COLO829 (cell line): ENCODE measurements at regions not wholly inside any gene's neighbourhood (a gene's known extent, or its start where the extent isn't known, plus 50 kb on each side); places are given as distances from the start of the nearest gene placed in this dataset.
"Not testable (repeated sequence)": the region's sequence is repeated elsewhere in the genome, so short reads cannot be mapped to it uniquely, and the experiment has no call there.

ENCODE experiments used
- DNase-seq: peaks from one replicate; pipeline ENCODE4 v3.0.0; 2012; ENCODE audit warnings: low spot score

DNA sequence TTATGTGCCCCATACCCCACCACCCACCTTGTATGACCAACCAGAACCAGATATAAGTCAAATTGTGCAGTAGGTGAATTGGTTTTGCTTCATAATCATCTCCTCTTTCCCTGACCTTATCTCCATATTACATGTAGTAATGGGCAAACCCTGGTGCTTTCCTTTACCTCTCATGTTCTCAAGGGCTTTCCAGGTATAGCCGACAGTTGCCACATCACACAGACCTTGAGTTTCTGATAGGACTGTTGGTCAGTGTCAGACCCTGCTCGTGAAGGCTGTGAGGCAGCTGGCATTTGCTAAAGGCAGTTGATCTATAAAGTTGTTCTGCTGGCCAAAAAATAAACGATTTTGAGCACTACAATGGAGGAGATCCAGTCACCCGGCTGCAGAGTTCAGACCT, 145.9 kb downstream of the ALX1 start:
- no peak for DNase-seq

DNA sequence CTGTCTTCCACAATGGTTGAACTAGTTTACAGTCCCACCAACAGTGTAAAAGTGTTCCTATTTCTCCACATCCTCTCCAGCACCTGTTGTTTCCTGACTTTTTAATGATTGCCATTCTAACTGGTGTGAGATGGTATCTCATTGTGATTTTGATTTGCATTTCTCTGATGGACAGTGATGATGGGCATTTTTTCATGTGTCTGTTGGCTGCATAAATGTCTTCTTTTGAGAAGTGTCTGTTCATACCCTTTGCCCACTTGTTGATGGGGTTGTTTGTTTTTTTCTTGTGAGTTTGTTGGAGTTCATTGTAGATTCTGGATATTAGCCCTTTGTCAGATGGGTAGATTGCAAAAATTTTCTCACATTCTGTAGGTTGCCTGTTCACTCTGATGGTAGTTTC, 153.1 kb downstream of the ALX1 start:
- DNase-seq = not testable (repeated sequence)

DNA sequence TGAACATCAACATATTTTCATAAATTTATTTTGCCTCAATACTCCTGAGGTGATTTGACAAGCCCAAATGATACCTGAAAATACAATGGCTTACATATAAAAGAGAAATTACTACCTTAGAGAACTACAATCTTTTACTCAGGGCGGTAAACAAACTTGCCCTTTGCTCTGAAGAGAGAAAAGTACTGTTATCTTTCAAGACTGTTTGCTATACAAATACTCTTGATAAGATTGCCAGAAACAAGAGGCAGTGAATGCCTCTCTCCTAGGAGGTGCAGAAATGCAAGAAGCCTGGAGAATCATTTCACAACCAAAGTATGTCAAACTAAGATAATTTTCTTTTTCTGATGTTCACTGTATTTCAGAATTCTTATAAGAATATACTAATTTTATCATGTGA, 160.3 kb downstream of the ALX1 start:
- DNase-seq = no peak

DNA sequence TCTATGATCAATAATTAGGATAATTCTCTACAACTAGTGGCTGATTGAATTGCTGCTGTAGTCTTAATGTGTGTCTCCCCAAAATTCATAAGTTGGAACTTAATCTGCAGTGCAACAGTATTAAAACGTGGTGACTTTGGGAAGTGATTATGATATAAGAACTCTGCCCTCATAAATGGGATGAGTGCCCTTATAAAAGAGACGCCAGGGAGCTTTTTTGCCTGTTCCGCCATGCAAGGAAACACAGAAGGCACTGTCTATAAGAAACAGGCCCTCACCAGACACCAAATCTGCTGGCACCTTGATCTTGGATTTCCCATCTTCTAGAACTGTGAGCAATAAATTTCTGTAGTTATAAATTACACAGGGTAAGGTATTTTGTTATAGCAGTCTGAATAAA, 161.0 kb downstream of the ALX1 start:
- no peak for DNase-seq

DNA sequence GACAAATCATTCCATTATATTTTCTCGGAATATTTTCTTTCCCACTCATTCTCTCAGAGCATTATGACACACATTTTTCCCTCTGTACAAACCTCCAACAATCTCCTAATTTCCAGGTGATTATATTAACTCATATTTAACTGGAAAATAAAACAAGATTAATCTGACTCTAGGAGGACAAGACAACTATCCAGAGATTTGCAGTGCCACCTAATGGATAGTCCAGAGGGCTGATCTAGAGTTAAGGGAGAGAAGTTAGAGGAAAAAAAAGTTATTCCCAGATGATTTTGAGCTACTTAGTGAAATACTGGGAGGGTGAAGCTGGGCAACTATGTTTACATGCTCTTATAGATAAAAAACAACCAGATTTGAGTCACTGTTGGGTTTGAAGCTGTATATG, 161.7 kb downstream of the ALX1 start:
- DNase-seq = peak; percentile 41

DNA sequence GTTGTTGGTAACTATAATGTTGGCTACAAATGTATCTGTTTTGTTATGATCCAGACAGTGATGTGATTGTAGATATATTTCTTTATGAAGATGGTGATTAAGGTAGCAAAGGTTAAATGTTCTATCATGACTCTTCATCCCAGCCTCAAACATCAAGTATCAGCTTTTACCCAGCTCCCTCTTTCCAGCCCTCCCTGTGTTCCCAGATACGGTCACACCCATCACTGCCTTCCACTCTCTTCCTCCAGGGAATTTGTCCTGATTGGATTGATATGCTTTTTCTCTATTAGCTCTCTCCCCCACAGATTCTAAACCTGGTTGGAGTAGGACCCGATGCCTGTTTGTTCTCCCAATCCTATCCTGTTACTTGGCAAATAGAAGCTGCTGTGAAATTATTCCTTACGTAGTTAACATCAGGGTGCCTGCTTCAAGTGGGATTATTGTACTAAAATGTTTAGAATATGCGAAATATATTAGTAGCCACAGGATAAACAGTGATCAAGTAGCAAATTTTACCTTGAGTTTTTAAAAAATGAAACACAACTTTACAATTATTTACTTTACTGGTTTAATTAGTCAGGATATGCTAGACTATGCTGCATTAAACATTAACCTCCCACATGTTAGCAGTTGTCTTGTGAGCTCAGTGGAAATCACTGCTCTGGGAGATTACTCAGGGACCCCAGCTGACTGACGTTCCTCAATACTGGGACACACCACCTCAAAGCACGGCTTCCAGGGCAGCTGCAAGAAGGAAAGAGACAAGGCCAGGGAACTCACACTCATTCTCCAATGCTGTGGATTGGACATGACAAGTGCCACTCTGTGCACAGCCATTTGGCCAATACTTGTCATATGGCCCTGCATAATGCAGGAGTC, 165.3 kb downstream of the ALX1 start:
- no peak for DNase-seq

DNA sequence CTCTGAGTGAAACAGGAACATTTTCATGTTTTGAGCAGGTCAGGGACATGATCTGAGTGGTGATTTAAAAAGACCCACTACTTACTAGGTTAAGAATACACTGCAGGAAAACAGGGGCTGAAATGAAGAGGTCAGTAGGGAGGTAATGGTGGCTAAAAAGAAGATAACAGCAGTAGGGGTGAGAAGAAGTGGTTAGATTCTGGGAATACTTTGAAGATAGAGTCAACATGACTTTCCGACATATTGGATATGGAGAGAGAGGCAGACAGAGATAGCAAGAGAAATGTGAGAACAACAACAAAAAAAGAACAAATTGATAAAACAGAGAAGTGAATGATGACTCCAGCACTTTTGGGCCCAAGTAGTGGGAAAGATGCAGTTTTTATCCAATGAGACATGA, 168.0 kb downstream of the ALX1 start:
- DNase-seq = no peak

DNA sequence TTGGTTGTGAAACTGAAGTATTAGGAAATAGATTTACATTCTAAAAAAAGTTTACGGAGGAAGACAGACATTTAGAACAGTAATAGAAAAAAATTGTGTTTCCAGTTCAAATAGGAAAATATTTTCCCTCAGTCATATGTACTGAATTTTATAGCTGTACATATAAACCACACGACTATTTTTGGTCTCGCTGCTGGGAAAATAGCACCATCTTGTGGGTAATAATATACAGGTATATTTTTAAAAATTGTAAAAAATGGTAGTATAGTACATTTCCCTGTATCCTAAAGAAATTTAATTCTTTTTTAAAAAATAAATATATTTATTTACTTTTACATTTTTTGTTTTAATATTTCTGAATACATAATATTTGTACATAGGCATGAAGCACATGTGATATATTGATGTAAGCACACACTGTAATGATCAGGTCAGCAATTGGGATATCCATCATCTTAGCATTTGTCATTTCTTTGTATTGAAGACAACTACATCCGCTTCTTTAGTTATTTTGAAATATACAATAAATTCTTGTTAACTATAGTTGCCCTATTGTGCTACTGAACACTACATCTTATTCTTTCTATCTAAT, 168.6 kb downstream of the ALX1 start:
- peak; percentile 8 for DNase-seq

DNA sequence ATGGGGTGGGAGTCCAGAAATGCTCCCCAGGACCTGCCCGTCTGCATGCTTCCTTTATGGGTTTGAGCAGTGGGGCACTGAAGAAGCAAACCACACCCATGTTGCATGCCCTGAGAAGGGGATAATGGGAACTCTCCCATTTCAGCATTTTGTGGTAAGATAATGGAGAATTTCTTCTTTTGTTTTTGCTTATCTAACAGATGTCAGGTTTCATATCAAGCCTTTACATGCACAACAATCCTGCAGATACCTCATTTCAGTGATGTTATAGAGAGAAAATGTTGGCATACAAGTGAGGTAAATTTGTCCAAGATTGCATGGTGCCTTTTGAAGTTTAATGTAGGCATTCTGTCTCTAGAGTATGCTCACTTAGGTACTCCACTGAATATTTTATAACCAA, 177.0 kb downstream of the ALX1 start:
- no peak for DNase-seq

DNA sequence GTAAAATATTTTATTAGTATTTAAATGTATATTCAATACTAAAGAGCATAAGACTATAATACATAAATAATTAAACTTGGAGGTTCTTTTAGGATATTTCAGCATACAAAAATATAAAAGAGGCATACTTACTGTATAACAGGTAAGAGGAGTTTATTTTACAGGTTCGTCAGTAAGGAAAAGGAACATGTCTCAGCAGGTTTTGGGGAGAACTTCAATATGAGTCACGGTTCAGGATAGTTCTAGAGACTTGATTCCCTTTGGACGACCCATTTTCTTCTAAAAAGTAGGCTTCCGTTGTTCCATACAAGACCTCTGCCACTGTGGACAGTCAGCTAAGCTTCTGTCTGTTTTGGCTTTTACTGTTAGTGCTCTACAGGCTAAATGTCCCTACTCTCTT, 181.1 kb downstream of the ALX1 start:
- DNase-seq = no peak

DNA sequence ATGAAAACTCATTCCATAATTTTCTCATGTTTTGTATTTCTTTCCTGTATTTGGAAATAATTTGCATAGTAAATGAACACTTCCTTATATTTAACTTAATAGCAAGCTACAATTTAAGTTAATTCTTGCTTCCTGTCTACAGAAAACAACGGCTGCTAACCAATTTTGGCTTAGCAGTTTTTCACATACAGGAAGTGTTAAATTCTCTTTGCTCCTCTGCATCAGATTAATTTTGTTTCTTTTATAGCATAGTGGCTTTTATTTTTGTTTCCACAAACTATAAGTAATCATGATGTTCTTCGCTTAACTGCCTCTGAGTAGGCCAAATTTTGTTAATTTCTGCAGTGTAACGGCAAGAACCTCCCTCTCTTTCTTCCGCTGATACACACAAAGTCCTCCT, 182.9 kb downstream of the ALX1 start:
- DNase-seq = no peak

DNA sequence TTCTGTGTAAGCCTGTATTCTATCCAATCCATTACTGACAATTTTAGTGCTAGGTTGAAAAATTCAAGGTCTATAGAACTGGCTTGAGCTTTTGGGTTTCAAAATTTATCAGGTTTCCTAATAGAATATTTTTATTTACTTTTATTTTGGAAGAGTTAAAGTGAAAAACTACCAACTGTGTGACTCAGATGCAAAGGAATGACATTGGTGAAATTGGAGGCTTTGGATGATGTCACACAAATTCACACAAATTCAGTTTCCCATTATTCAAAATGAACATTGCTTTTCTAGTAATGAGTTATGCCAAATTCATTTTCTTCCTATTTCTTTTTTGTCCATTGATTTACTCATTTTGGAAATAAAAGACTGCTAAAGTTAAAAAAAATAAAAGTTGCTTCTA, 186.9 kb downstream of the ALX1 start:
- DNase-seq = no peak

DNA sequence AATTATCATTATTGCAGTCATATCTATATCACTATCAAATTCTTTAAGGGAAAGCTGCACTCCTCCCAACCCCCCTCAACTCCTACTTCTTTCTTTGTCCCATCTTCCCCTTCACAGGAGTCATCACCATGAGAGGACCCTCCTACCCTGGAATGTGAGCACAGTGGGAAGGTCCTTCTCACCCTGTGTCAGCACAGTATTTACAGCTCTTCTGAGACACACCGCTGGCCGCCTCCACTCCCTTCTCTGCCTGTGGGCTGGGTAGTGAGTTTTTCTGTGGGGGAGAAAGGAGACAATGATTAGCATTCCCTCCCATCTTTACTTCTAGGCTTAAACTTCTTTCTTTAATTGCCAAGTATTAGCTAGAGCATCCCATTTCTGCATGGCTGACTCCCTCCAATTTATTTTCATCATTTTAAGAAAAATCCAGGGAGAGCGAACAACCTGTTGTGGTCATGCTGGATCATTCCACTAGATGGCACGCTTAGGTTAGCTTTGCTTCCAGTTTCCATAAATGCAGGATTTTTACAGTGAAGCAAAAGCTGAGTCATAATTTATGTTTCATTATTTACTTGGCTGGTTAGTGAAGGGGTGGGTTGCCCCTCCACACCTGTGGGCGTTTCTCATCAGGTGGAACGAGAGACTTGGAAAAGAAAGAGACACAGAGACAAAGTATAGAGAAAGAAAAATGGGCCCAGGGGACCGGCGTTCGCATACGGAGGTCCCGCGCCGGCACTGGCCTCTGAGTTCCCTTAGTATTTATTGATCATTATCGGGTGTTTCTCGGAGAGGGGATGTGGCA, 188.5 kb downstream of the ALX1 start:
- peak; percentile 67 for DNase-seq

DNA sequence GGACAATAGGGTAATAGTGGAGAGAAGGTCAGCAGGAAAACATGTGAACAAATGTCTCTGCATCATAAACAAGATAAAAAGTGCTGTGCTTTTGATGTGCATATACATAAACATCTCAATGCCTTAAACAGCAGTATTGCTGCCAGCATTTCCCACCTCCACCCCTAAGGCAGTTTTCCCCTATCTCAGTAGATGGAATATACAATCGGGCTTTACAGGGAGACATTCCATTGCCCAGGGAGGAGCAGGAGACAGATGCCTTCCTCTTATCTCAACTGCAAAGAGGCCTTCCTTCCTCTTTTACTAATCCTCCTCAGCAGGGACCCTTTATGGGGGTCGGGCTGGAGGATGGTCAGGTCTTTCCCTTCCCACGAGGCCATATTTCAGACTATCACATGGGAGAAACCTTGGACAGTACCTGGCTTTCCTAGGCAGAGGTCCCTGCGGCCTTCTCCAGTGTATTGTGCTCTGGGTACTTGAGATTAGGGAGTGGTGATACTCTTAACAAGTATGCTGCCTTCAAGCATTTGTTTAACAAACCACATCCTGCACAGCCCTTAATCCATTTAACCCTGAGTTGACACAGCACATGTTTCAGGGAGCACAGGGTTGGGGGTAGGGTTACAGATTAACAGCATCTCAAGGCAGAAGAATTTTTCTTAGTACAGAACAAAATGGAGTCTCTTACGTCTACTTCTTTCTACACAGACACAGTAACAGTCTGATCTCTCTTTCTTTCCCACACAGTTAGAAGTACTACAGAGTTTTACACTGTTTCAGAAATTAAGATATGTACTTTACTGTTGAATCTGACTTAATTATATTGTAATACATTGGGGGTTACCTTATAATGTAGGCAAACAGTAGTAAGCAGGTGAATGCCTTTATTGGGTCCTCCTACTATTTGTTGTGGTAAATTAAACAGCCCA, 189.4 kb downstream of the ALX1 start:
- not testable (repeated sequence) for DNase-seq

DNA sequence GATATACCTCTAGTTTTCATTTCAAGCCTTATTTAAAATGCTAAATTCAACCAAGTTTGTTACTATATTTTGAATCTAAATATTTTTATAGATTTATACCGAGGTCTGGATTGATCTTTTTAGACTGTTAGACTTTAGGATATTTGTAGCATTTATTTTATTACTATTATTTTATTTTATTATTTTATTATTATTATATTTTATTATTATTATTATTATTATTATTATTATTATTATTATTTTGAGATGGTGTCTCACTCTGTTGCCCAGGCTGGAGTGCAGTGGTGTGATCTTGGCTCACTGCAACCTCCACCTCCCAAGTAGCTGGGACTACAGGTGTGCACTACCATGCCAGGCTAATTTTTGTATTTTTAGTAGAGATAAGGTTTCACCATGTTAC, 195.3 kb downstream of the ALX1 start:
- DNase-seq = not testable (repeated sequence)

DNA sequence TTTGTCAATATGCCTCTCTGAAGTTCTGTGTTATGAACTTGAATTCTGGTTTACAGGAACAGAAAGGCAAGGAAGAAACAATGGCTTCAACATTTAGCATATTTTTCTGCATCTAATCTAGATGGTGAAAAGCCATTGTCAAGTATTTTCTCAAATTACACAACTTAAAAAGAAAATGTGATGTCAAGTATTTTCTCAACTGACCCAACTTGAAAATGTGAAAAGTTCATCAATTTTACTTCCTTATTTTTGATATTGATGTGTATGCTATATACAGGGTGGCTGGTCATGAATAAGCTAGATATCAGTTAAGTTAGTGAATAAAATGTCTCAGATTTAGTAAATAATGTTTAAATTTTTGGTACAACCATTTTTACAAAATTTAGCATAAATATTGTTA, 196.7 kb downstream of the ALX1 start:
- DNase-seq = no peak

DNA sequence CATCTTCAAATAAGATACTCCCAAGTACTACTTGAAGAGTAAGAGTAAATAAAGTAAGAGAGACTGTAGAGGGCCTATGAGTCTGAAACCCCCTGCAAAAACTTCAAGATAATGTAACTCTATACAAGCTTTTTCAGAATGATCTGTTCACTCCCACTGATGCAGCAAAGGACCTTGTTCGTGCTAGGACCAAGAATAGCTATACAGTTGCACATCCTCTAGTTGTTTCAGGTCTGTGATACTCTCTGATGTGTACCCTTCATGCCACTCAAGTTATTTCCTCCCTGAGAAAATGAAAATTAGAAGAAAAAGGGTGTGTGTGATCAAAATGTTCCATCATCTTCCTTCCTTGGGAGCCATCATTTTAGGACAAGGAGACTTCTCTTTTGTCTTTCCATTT, 204.4 kb downstream of the ALX1 start:
- no peak for DNase-seq

DNA sequence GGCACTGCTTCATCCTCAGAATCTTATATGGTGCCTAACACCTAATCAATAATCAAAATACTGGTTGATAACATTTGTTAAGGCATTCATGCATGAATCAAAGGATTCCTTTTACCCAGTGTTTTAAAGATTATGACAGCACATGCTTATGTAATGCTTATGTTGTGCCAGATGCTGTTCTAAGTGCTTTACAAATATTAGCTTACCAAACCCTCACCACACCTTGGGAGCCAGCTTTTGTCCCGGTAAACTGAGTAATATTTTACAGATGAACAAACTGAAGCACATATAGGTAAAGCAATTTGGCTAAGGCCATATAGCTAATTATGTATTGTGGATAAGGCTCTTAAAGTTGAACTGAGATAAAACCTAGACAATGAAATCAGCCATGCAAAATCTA, 209.2 kb downstream of the ALX1 start:
- DNase-seq = no peak

DNA sequence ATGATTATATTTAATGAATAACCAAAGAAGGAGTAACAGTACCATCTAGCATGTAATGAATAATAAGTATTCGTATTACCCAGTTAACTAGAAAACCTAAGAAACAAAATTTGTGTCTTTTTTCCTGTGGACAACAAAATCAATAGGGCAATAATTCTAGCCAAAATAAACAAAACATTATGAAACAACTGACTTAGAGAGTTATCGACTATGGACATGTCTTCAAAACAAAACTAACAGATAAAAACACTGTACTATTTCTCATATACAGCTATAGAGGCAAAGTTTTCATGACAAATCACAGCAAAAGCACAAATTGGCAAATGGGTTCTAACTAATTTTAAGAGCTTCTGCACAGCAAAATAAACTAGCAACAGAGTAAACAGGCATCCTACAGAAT, 224.1 kb downstream of the ALX1 start:
- no peak for DNase-seq

DNA sequence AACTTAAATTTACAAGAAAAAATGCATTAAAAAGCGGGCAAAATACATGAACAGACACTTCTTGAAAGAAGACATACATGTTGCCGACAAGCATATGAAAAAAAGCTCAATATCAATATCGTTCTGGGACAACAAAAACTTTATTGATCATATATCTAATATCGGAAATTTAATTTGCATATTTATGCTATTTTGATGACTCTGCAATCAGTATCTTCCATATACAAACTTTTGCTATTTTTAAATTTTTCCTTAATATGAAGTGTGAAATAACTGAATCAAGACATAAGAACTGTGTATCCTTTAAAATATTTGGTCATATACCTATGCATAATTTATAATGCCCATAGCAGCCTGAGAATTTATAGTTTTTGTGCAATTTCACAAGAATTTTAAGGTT, 224.6 kb downstream of the ALX1 start:
- no peak for DNase-seq

DNA sequence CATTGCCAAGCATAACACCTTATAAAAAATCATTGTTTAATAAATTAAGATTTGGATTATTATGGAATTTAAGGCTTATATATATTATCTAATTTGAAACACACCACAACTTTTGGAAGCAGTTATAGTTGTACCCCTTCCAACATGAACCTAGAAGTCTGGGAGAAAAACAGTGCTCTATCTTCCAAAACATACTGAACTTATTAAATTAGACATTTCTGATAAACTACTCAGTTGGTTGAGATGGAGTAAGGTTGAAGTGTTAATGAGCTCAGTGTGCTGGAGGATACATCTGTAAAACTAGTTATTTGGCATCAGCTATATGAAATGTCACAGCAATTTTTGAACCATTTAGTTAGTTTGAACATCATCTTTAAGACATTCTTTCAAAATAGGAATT, 227.4 kb downstream of the ALX1 start:
- no peak for DNase-seq
